HG03280 (cell line): ENCODE measurements at regions not wholly inside any gene's neighbourhood (a gene's known extent, or its start where the extent isn't known, plus 50 kb on each side); places are given as distances from the start of the nearest gene placed in this dataset.
A peak's percentile ranks its signal among the peaks of the same experiment; 100 is the strongest.
"Not testable (repeated sequence)": the region's sequence is repeated elsewhere in the genome, so short reads cannot be mapped to it uniquely, and the experiment has no call there.

Source experiments
- ATAC-seq: cut with Tn5 transposase; IDR thresholded peaks from one replicate; pipeline ENCODE4 v1.9.1; 2021; ENCODE audit warnings: mild to moderate bottlenecking, moderate library complexity; ENCODE audit not compliant: unreplicated experiment

DNA sequence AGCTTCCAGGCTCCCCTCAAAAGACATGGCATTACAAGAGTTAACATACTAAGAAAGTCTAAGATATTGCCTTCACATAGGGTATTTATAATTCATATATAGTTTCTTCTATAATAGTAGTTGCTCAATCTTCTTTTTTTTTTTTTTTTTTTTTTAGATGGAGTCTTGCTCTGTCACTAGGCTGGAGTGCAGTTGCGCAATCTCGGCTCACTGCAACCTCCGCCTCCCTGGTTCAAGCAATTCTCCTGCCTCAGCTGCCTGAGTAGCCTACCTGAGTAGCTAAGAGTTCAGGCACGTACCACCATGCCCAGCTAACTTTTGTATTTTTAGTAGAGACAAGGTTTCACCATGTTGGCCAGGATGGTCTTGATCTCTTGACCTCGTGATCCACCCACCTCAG lies 337.0 kb downstream of the FAM181B start:
- ATAC-seq = not testable (repeated sequence)

DNA sequence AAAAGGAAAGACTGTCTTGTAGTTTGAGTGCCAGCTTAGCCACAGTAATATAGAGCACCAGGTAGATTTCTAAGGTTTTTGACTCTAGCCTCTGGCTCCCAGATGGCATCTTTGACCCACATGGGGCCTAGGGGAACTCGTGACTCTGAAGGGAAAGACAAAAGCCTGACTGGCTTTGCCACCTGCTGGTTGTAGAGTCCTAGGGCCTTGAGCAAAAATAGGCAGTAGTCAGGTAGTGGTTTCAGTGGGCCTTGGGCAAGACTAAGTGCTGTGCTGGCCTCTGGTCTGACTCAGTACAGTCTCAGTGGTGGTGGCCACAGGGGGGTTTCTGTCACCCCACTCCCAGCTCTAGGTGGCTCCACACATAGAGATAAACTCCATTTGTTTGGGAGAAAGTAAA lies 349.4 kb downstream of the FAM181B start:
- ATAC-seq = no peak

DNA sequence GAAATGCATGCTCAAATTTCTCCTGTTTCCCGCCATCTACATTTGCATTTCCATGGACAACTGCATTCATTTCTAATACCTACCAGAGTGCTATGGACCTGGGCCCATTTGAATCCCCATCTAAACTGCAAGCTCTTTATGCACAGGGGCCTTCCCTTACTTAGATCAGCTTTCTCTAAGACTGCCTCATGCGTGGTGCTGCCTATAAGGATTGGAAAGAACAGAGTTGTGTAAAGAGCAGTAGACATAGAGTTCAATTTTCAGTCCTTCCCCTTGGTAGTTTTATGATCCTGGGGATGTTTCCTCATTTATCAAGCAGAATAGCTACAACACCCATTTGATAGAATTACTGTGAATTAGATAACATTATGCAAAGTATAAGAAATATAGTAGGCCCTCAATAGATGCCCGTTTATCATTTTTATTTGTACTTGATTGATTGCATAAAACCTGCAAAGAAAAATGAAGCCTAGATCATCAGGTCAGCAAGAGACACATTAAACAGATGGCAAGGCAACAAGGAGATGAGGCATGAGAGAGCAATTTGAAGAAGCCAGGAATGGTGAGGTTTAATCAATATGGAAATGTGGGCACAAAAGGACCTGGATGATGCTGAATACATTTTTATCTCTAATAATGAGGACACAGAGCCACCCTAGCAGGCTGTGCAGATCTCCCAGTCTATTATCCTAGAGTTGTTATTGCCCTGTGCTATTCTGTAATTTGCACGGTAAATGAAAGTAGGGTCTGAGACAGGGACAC lies 359.7 kb downstream of the FAM181B start:
- ATAC-seq = no peak

DNA sequence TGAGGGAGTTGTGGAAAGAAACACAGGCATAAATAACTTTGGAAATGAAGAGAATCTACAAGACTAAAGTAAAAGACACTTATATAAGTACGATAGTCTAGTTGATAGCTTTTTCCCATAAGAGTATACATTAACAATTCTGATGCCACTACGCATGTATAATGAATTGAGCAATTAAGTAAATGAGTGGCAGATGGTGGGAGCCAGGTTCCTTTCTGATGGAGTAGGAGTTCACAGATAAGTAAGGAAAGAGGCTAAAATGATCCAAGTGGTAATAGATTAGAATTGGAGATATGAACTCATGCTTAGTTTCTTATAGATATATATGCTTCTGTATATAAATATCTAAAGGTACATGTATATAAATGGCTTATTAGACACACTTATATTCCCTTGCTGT lies 368.3 kb downstream of the FAM181B start:
- ATAC-seq = no peak

DNA sequence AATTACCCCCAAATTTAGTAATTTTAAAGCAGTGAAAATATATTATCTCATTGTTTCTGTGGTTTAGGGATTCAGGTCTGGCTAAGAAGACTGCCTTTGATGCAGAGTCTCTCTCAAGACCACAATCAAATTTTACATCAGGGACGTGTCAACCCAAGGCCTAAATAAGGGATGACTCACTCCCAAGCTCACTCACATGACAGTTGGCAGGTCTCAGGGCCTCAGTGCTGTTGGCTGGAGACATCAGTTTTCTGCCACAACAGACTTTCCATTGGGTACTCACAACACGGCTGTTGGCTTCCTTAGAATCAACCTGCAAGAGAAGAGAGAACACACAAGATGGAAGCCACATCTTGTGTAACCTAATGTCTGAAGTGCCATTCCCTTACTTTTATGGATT lies 377.3 kb downstream of the FAM181B start:
- ATAC-seq = no peak

DNA sequence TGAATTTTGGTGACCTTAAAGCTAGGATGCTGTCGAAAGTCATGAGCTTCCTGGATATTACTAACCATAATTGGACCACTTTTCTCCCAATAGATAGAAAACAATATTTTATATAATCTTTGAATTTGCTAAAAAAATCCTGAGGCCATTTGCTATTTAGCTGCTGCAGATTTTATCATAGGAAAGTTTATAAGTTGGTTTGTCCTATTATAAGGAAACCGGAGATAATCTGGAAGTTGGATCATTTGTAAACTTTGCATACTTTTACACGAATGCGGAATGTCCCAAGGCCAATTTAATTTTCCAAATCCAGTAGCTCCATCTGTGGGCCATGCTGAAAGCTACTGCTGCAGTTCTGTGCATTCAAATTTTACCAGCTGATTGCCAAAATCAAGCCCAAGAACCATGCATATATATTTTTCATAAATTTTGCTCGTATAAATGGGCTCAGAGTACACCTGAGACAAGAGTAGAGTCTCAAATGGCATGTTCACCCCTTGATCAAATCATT lies 378.3 kb downstream of the FAM181B start:
- ATAC-seq = no peak

DNA sequence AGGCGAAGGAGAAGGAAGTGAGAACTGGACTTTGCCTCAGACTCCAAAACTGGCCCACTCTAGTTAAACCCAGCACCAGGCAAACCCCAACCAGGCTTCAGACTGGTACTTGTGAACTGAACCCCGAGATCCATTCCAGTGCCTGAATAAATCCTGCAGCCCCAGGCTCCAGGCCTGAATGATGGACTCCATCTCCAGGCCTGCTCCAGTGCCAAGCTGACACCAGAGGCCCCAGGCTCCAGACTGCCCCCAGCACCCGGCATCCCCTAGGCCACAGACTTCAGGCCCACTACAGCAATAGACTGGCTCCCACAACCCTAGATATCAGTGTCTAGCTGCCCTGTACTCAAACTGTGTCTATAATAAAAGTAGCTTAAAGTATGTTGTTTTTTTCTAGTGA lies 406.8 kb downstream of the FAM181B start:
- ATAC-seq = no peak

DNA sequence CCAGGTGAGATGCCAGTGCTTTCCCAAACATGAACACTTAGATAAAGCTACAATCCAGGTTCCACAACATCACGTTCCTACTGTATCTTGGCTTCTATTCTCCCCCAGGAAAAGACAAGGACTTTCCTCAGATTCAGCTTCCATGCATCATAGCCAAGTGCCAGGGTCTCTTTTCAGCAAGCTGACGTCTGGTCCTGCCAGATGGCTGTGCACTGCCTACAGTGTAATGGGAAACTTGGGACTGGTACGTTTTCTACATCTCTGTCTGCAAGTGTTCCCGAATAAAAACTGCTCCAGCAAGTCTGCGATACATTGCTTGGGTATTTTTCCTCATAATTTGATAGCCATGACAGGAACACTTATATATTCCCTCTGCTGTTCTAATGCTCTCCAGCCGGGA lies 412.5 kb downstream of the FAM181B start:
- ATAC-seq = no peak

DNA sequence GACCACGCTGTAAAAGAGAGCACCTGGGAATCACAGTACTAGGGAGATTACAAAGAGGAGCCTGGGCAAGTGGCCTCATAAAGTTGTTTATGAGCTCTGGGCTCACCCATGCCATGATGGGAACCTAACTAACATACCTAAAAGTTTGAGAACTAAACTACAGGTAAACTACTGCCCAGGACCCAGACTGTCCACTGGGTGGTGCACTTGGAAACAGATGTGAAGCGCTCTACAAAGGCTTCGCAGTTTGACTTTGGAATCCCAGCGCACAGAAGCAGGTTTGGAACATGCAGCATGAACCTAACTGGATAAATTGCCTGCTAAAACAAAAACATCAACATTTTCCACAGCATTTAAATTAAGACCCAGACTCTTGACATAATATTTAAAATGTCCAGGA lies 418.6 kb downstream of the FAM181B start:
- ATAC-seq = peak; percentile 48

DNA sequence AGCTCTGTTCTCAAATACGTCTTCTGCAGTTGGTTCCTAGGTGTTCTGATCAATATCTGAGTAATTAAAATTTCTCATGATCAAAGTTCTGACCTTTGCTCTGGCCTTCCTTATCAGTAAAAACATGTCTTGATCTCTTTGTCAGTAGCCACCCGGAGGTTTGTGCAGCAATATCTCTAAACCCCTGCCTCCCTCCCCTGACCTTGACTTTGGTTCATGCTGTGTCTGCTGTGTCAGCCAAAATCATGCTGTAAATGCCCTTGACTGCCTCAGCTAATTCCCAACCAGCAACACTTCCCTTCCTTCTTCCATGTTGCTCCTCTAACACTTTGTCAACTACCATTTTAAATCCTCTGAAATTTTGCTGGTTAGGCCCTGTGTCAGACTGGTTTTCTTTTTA lies 424.7 kb downstream of the FAM181B start:
- no peak for ATAC-seq

DNA sequence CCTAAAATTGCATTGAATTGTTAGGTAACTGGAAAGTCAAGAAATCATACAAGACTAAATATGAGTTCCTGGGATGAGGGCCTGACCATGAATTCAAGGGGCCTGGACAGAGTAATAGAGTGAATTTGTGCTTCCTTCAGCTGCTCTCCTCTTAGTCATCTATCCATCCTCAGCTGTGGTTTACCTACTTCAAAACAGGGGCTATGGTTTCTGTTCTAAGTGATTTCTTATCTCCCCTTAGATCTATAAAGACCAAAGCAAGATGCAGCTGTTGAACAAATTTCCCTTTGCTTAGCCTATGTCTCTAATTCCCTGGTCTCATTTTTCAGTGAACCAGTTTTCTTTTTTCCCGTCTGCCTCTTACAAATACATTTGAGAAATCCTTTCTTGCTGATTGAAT lies 428.5 kb downstream of the FAM181B start:
- ATAC-seq = no peak

DNA sequence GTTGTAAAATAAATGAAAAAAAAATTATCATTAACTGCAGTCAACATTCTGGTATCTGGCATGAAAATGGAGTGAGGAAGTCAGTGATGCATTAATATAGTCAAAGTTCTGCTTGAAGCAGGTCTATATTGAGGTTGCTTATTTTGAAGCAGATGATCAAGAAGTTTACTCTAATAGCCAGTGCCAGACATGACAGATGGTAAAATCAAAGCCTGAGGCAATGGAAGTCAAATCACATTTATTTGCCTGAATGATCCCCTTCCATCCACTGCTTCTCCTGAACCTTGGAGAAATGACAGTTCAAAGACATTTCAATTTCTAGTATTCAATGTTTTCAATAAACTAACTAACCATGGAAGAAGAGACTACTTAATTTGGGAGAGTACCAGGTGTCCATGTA lies 430.0 kb downstream of the FAM181B start:
- ATAC-seq = no peak

DNA sequence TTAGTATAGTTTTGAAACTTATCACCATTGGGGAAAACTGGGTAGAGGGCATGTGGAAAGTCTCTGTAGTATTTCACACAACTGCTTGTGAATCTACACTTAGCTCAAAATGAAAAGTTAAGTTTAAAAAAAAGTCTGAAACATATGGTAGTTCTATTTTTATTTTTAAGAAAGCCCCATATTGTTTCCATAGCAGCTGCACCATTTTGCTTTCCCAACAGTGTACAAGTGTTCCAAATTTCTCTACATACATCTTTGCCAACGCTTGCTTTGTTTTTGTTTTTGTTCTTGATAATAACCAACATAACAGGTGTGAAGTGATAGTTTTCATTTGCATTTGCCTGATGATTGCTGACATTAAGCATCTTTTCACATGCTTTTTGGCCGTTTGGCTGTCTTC lies 445.2 kb downstream of the FAM181B start:
- no peak for ATAC-seq

DNA sequence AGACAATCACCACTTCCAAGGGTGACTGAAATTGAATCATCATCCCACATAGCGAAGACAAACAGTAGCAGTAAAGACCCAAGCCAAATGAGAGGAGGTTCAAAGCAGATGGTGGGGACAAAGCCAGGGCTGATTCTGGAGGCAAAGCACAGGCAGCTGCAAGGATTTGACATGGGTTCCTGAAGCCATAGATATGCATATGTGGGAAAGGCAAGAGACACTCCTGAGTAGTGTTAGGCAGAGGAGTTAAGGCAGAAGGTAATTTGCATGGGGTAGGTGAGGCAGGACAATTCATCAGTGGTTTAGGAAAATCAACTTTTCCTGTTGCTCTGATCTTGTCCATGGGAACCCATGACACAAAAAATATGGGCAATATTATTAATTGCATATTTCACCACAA lies 462.8 kb downstream of the FAM181B start:
- no peak for ATAC-seq

DNA sequence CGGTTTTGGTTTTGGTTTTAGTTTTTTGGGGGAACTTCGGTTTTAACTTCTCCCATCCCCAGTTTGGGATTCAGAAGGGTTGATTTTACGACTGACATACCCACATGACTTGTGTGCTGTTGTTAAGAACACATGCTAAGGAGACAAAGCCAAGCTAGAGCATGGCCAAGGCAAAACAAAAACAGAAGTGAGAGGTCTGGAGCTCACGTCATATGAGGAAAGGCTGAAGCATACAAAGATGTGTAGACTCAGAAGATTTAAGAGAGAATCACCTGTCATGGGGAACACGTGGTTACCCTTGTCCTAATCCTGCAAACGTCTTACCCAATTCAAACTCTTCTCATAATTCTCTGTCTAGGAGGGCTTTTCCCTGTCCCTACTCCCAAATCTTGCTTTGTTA lies 465.0 kb downstream of the FAM181B start:
- ATAC-seq = no peak

DNA sequence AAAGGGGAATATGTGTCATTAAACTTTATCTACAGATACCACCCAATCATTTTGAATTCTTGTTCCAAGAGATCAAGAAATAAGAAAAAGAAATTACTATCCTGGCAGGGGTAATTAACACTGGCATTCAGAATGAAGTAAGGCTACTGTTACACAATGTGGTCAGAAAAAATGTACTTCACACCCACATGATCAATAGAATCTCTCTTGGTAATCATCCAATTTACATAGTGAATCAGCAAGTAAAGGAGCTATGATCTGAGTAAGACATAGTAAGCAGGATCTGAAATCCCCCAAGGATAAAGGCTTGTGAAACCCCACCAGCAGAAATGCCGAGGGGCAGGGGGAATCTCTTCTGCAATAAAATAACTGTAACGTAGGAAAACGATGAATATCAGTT lies 466.5 kb downstream of the FAM181B start:
- ATAC-seq = no peak

DNA sequence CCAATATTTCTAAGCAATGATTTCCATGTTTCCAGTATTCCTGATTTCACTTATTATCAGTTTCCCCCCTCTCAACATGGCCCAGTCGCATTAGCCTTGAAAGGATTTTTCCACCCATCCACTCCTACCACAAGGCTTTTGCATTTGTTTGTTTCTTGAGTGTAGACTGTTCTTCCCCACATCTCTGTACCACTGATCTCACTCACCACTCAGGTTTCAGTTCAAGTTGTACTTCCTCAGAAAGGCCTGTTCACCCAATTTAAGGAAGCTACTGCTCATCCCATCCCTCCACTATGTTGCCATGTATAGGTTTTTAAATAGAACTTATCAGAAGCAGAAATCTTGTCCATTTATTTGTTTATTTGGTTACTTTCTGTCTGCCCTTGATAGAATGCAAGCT lies 472.3 kb downstream of the FAM181B start:
- no peak for ATAC-seq

DNA sequence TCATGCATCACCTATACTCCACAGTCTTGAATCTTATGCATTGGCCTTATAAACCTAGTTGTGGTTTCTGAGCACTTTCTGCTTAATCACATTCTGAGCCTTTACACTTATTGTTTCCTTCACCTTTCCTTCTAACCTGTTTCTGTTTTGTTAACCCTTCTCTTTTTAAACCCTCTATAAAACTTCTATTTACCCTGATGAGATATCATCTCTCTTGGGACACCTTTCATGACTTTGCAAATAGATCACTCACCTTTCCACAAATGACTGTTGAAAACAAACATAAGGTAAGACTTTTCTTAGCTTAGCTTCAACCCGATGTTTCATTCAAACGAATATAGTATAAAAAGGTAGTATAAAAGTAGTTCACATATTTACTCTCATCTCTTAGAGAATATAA lies 483.6 kb downstream of the FAM181B start:
- ATAC-seq = no peak

DNA sequence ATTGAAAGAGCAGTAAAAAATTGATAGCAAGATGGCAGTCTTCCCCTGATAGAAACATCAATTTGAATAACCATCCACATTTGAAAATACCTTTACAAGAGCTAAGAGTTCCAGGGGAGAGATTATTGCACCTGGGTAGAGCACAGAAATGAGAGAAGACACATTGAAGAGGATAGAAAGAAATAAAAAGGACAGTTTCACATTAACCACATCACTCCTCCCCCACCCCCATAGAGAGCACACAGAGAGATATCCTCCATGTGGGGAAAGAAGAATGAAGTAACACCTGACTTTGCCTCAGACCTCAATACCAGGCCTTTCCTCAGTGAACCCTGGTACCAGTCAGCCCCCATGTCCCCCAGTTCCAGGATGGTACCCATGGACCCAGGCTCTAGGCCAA lies 486.7 kb downstream of the FAM181B start:
- ATAC-seq = no peak

DNA sequence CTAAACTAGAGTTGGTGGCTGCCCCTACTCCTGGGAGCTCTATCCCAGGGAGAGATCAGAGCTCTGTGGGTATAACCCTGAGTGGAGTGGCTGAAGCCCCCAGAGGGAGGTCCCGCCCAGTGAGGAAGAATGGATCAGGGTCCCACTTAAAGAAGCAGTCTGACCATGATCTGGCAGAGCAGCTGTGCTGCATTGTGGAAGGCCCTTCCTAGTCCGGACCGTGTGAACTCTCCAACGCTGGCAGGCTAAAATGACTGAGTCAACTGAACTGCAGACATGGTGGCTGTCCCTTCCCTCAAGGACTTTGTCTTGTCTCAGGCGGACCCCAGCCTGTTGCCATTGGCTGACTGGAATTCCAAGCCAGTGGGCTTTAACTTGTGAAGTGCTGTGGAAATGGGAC lies 494.2 kb downstream of the FAM181B start:
- no peak for ATAC-seq

DNA sequence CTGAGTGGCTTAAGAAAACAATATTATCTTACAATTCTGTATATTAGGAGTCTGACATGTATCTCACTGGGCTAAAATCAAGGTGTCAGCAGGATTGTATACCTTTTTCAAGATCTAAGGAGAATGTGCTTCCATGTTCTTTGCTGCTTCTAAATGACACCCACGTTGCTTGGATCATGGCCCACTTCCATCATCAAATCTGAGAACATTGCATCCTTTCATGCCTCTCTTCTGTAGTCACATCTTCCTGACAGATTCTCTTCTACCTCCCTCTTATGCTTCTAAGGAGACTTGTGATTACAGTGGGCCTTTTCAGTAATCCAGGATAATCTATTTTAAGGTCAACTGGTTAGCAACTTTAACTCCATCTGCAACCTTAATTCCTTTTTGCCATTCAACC lies 499.4 kb downstream of the FAM181B start:
- no peak for ATAC-seq

DNA sequence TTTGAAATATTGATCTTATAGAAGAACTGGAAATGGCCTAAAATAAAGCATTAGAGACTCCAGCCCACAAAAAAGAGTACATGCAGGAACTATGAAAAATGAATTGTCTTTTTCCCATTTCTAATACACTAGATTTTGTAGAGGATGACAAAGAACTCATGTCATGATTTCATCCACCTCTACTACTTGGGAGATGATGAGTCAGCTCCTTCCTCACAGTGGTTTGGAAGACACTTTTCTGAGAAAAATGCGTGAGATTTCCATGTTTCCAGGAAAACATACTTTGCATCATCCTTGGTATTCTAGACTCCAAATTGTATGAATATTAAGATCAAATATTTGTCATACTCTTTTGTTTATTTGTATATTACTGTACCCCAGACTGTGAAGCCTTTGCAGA lies 500.5 kb downstream of the FAM181B start:
- no peak for ATAC-seq

DNA sequence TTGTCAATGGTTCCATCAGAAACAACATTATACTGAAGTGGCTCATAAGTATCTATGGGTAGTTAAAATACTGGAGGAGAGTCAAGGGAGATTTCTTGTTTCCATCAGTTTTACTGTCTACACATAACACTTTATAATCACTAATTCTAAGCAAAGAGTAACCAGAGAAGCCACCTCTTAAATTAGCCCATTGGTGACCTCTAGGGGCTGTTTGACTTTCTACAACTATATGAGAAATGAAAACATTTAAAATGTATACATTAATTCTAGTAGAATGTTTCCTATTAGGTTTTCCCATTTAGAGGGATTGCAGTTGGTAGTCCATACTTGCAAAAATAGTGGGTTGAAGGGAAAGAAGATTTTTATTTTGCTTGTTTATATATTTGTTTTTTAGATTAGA lies 504.3 kb downstream of the FAM181B start:
- peak; percentile 75 for ATAC-seq
